Neuronal stem cell (in vitro differentiated cells): ENCODE measurements at regions not wholly inside any gene's neighbourhood (a gene's known extent, or its start where the extent isn't known, plus 50 kb on each side); places are given as distances from the start of the nearest gene placed in this dataset.

Experiments used
- DNase-seq: peaks from one replicate; pipeline ENCODE4 v3.0.0-alpha.2; 2013; ENCODE audit warnings: low spot score
- H2AFZ ChIP-seq: one replicate; pipeline ENCODE4 v1.6.1; 2013; ENCODE audit warnings: mild to moderate bottlenecking, low read length, inconsistent platforms
- H2AK5ac ChIP-seq: 2 replicates; pipeline ENCODE4 v1.6.1; 2013; ENCODE audit warnings: low read depth, mild to moderate bottlenecking, inconsistent platforms, low read length, moderate library complexity, mixed read lengths
- H2BK120ac ChIP-seq: 2 replicates; pipeline ENCODE4 v1.6.1; 2013; ENCODE audit warnings: low read depth, mild to moderate bottlenecking, inconsistent platforms, low read length, moderate library complexity, mixed read lengths
- H2BK12ac ChIP-seq: one replicate; pipeline ENCODE4 v1.6.1; 2013; ENCODE audit warnings: low read length, inconsistent platforms
- H2BK15ac ChIP-seq: 2 replicates; pipeline ENCODE4 v1.6.1; 2013; ENCODE audit warnings: mild to moderate bottlenecking, low read length, inconsistent platforms, mixed read lengths
- H2BK5ac ChIP-seq: one replicate; pipeline ENCODE4 v1.6.1; 2013; ENCODE audit warnings: inconsistent platforms, mild to moderate bottlenecking, low read length, moderate library complexity
- H3K14ac ChIP-seq: one replicate; pipeline ENCODE4 v1.6.1; 2013; ENCODE audit warnings: low read length, inconsistent platforms
- H3K18ac ChIP-seq: 2 replicates; pipeline ENCODE4 v1.6.1; 2013; ENCODE audit warnings: low read length, inconsistent platforms
- H3K23ac ChIP-seq: 2 replicates; pipeline ENCODE4 v1.6.1; 2013; ENCODE audit warnings: low read depth, mild to moderate bottlenecking, mixed read lengths, low read length, inconsistent platforms; ENCODE audit not compliant: poor library complexity
- H3K27ac ChIP-seq: replicated peaks from 3 replicates; pipeline ENCODE4 v1.5.1; 2013; ENCODE audit warnings: low read length, inconsistent platforms
- H3K27me3 ChIP-seq, 3 experiments: 2 replicates each; pipeline ENCODE4 v1.6.1; 2013; ENCODE audit warnings: low read length in 3 of 3, mild to moderate bottlenecking in 2 of 3, inconsistent platforms in 1 of 3, low read depth in 1 of 3, mixed read lengths in 1 of 3, moderate library complexity in 1 of 3; ENCODE audit not compliant: control insufficient read depth in 3 of 3, insufficient read depth in 3 of 3
- H3K36me3 ChIP-seq, 2 donors: replicated peaks in 1 of 2; 2 replicates each; pipeline ENCODE4 v1.6.1; 2013; ENCODE audit warnings: low read length in 2 of 2; ENCODE audit not compliant: control insufficient read depth in 2 of 2, insufficient read depth in 2 of 2
- H3K4ac ChIP-seq: 2 replicates; pipeline ENCODE4 v1.6.1; 2013; ENCODE audit warnings: inconsistent platforms, mild to moderate bottlenecking, low read length, moderate library complexity
- H3K4me1 ChIP-seq, 2 donors: 1 replicate in 1 of 2; 2 replicates in 1 of 2; pipeline ENCODE4 v1.6.1; 2013; ENCODE audit warnings: low read length in 2 of 2, low read depth in 1 of 2; ENCODE audit not compliant: control insufficient read depth in 2 of 2, insufficient read depth in 1 of 2
- H3K4me2 ChIP-seq: one replicate; pipeline ENCODE4 v1.6.1; 2013; ENCODE audit warnings: mild to moderate bottlenecking, low read length, inconsistent platforms; ENCODE audit not compliant: insufficient read depth, poor library complexity, severe bottlenecking
- H3K4me3 ChIP-seq, 2 donors: 2 replicates each; pipeline ENCODE4 v1.5.1; 2013; ENCODE audit warnings: low read length in 2 of 2, mild to moderate bottlenecking in 2 of 2, inconsistent platforms in 1 of 2, moderate library complexity in 1 of 2
- H3K79me1 ChIP-seq: one replicate; pipeline ENCODE4 v1.6.1; 2013; ENCODE audit warnings: low read depth, mild to moderate bottlenecking, inconsistent platforms, low read length, moderate library complexity
- H3K9ac ChIP-seq: one replicate; pipeline ENCODE4 v1.6.1; 2013; ENCODE audit warnings: mild to moderate bottlenecking, low read depth, low read length, inconsistent platforms; ENCODE audit not compliant: poor library complexity
- H3K9me3 ChIP-seq, 2 donors: replicated peaks in 1 of 2; 2 replicates each; pipeline versions ENCODE3 to v1.6.1; 2013; ENCODE audit warnings: low read length in 2 of 2, mild to moderate bottlenecking in 2 of 2, inconsistent platforms in 1 of 2, low read depth in 1 of 2, mixed read lengths in 1 of 2, moderate library complexity in 1 of 2; ENCODE audit not compliant: control insufficient read depth in 2 of 2, insufficient read depth in 1 of 2
- H4K8ac ChIP-seq: one replicate; pipeline ENCODE4 v1.6.1; 2013; ENCODE audit warnings: low read depth, mild to moderate bottlenecking, inconsistent platforms, low read length, moderate library complexity
- H4K91ac ChIP-seq: one replicate; pipeline ENCODE4 v1.6.1; 2013; ENCODE audit warnings: low read length, low read depth, mild to moderate bottlenecking, inconsistent platforms; ENCODE audit not compliant: poor library complexity
- WGBS, 2 donors: extraction: QIAGEN DNeasy Blood & Tissue Kit; methylation state at CpG; one replicate each; pipeline ENCODE4 v1.1.7; 2013; ENCODE audit warnings: missing lambda C conversion rate in 2 of 2, mixed read lengths in 1 of 2; ENCODE audit not compliant: insufficient read length in 2 of 2, insufficient replicate concordance in 1 of 2; ENCODE audit errors: extremely low coverage in 2 of 2; 5-methylcytosine and 5-hydroxymethylcytosine counted together

- Histone ChIP-seq H3K18ac (no peak overlapping the region), H3K36me3 (no peaks in the 10 kb centered on the region), H3K9me3 (peaks cover 1 to 3% of the 10 kb centered on the region in 2 donors), H4K91ac (no peak overlapping the region), H2BK5ac (no peak overlapping the region), H3K23ac (no peak overlapping the region), H3K9ac (no peak overlapping the region), H3K79me1 (no peaks in the 10 kb centered on the region), H3K4me1 (peaks cover 0 to 7% of the 10 kb centered on the region in 2 donors), H3K4me3 (no peak overlapping the region), H3K4ac (no peak overlapping the region), H2AK5ac (no peak overlapping the region), H2AFZ (no peak overlapping the region), H3K27me3 (no peaks in the 10 kb centered on the region), H2BK120ac (no peak overlapping the region), H3K14ac (no peak overlapping the region), H4K8ac (no peak overlapping the region), H2BK15ac (no peak overlapping the region), H3K27ac (no peak overlapping the region), H2BK12ac (no peak overlapping the region), H3K4me2 (no peak overlapping the region)
- WGBS, 2 donors = no CpG with 5 or more reads among the region's 6 CpGs
- DNase-seq = no peak
Observed at GRCh38 chr10:31583293-31583692, 264.3 kb downstream of the ZEB1 start.

GRCh38 chr10:31582365-31583052 is 263.5 kb downstream of the ZEB1 start:
- Histone ChIP-seq H3K4me1 (peaks cover 0 to 7% of the 10 kb centered on the region in 2 donors), H3K27me3 (no peaks in the 10 kb centered on the region), H3K9ac (no peak overlapping the region), H2BK15ac (no peak overlapping the region), H3K79me1 (no peaks in the 10 kb centered on the region), H4K8ac (no peak overlapping the region), H2AFZ (no peak overlapping the region), H3K23ac (no peak overlapping the region), H3K36me3 (no peaks in the 10 kb centered on the region), H3K4ac (no peak overlapping the region), H2BK120ac (no peak overlapping the region), H3K4me3 (no peak overlapping the region), H2AK5ac (no peak overlapping the region), H3K18ac (no peak overlapping the region), H3K14ac (no peak overlapping the region), H3K27ac (no peak overlapping the region), H2BK12ac (no peak overlapping the region), H4K91ac (peak overlapping the region; percentile 44), H2BK5ac (no peak overlapping the region), H3K9me3 (peaks cover 1 to 3% of the 10 kb centered on the region in 2 donors), H3K4me2 (no peak overlapping the region)
- no CpG with 5 or more reads among the region's 8 CpGs for WGBS, 2 donors
- DNase-seq = no peak

GRCh38 chr10:31581741-31582323 is 262.8 kb downstream of the ZEB1 start:
- Histone ChIP-seq H3K36me3 (no peaks in the 10 kb centered on the region), H3K4ac (no peak overlapping the region), H2AFZ (no peak overlapping the region), H4K91ac (no peak overlapping the region), H2BK5ac (no peak overlapping the region), H2BK15ac (no peak overlapping the region), H3K27me3 (no peaks in the 10 kb centered on the region), H3K23ac (no peak overlapping the region), H4K8ac (no peak overlapping the region), H3K4me3 (no peak overlapping the region), H2AK5ac (no peak overlapping the region), H3K4me1 (peaks cover 0 to 7% of the 10 kb centered on the region in 2 donors), H3K4me2 (no peak overlapping the region), H3K9me3 (peaks cover 0 to 4% of the 10 kb centered on the region in 2 donors), H3K79me1 (no peaks in the 10 kb centered on the region), H3K9ac (no peak overlapping the region), H2BK12ac (no peak overlapping the region), H3K27ac (no peak overlapping the region), H3K14ac (no peak overlapping the region), H2BK120ac (no peak overlapping the region), H3K18ac (no peak overlapping the region)
- DNase-seq = no peak
- WGBS, 2 donors = no CpG with 5 or more reads among the region's 9 CpGs

GRCh38 chr10:31580646-31581045 is 261.6 kb downstream of the ZEB1 start:
- Histone ChIP-seq H2BK15ac (no peak overlapping the region), H3K27ac (no peak overlapping the region), H2BK12ac (no peak overlapping the region), H3K4me3 (no peak overlapping the region), H3K4me1 (peaks cover 0 to 7% of the 10 kb centered on the region in 2 donors), H3K4ac (no peak overlapping the region), H3K9me3 (peaks cover 0 to 5% of the 10 kb centered on the region in 2 donors), H3K4me2 (no peak overlapping the region), H2BK5ac (no peak overlapping the region), H4K91ac (no peak overlapping the region), H3K27me3 (no peaks in the 10 kb centered on the region), H3K23ac (no peak overlapping the region), H3K14ac (no peak overlapping the region), H3K18ac (no peak overlapping the region), H3K9ac (no peak overlapping the region), H2AFZ (no peak overlapping the region), H4K8ac (no peak overlapping the region), H2AK5ac (no peak overlapping the region), H3K36me3 (no peaks in the 10 kb centered on the region), H3K79me1 (no peaks in the 10 kb centered on the region), H2BK120ac (no peak overlapping the region)
- DNase-seq = no peak
- no CpG with 5 or more reads among the region's 5 CpGs for WGBS, 2 donors
